SK-N-MC (cell line): ENCODE measurements at regions not wholly inside any gene's neighbourhood (a gene's known extent, or its start where the extent isn't known, plus 50 kb on each side); places are given as distances from the start of the nearest gene placed in this dataset.

Source experiments
- EZH2 ChIP-seq: fragments of 200-600 bp; sonication (generic); IDR thresholded peaks from one replicate; pipeline ENCODE4 v1.6.1; 2017; ENCODE audit warnings: antibody characterized with exemption
- FOXP2 ChIP-seq: optimal IDR thresholded peaks from 2 replicates; pipeline ENCODE3; 2011; ENCODE audit warnings: mild to moderate bottlenecking, moderate library complexity; ENCODE audit not compliant: insufficient read depth; ENCODE audit errors: extremely low read length, control extremely low read depth
- POLR2AphosphoS5 ChIP-seq: IDR thresholded peaks from 2 replicates; pipeline ENCODE4 v1.6.1; 2012; ENCODE audit warnings: mild to moderate bottlenecking, low read depth, low read length, borderline replicate concordance

DNA sequence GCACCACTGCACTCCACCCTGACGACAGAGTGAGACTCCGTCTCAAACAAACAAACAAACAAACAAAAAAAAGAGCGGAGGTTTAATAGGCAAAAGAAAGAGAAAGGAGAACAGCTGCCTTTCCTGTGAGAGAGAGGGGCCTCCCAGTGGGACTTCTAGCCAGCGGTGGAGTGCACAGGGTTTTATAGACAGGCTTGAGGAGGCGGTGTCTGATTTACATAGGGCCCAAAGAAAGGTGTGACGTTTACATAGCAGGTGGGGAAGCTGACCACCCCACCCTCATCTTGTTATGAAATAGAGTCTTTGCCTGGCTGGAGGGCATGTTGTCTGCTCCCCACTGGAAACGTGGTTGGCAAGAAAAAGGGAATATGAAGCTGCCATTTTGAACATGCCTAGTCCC lies 106.0 kb upstream of the CSNK1A1L start:
- TF ChIP-seq FOXP2 (no peak), EZH2 (no peak), POLR2AphosphoS5 (no peak)
